ENCODE measurements at regions not wholly inside any gene's neighbourhood (a gene's known extent, or its start where the extent isn't known, plus 50 kb on each side); places are given as distances from the start of the nearest gene placed in this dataset.
"Not testable (repeated sequence)": the region's sequence is repeated elsewhere in the genome, so short reads cannot be mapped to it uniquely, and the experiment has no call there.

- DNase-seq (ENCODE audit: low read depth in 2 of 2) = no peak
Measured at GRCh38 chr16:35572186-35572585, 2112.8 kb downstream of the TP53TG3F start.

- no peak for DNase-seq (ENCODE audit: low read depth in 2 of 2)
Measured at GRCh38 chr16:35573407-35573806, 2114.0 kb downstream of the TP53TG3F start.

- no peak for DNase-seq (ENCODE audit: low read depth in 2 of 2)
Measured at GRCh38 chr16:35574011-35574410, 2114.6 kb downstream of the TP53TG3F start.

DNA sequence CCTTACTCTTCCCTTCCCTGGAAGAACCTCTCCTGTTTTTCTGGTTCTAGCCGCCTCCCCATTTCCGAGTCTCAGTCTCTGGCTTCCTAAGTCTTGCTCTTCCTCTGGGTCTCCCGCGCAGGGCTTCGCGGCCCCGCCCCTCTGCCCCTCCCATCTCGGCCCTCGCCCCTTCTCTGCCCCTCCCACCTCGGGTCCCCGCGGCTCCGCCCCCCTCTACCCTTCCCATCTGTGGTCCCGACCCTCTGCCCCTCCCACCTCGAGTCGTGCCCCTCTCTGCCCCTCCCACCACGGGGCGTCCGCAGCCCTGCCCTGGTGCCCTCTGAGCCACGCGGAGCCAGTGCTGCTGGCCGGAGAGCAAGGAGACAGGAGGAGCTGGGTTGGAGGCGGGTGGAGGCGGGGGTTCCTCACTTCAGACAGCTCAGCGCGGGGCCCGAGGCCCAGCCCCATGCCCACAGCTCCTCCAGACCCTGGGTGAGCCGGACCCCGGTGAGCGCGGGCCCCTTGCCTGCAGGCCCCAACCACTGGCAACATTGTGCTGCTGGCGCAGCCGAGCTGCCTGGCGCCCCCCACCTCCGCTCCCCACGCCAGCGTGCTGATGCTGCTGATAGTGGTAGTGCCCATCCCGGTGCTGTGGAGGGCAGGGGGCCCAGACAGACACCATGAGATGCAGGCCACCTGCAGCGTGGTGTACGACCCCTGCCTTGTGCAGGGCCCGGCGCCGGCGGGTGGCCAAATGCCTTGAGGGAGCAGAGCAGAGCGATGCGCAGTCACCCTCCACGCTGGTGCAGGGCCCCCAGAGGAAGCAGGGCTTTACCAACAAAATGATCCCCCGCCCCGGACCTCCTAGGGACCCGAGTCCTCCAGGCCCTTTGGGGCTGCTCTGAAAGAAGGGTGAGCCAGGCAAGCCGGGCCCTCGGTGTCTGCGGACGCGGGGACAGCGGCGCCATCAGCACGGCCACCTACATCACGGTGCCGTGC, 2115.3 kb downstream of the TP53TG3F start:
- no peak for DNase-seq (ENCODE audit: low read depth in 2 of 2)

DNA sequence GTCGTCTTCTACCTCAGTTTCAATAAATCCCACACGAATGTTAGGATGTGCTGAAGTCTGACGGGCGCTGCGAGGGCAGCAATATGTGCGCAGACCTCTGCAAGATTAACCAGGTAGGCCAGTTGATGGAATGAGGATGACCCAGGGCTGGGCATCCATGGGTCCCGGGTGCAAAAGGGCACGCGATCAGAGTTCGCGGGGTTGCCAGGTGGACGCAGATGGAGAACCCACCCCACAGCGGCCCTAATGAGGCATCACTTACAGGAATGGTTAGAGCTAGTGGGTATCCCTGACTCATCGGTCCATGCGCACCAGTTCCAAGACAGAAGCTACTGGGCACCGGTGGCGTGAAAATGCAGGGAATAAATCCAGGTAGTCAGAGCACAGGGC, 2116.0 kb downstream of the TP53TG3F start:
- no peak for DNase-seq (ENCODE audit: low read depth in 2 of 2)

- DNase-seq (ENCODE audit: low read depth in 2 of 2) = no peak
Measured at GRCh38 chr16:35585411-35585810, 2126.0 kb downstream of the TP53TG3F start.

- not testable (repeated sequence) for DNase-seq (ENCODE audit: low read depth in 2 of 2)
Measured at GRCh38 chr16:35590913-35591312, 2131.5 kb downstream of the TP53TG3F start.

GRCh38 chr16:35596467-35596866, 2137.1 kb downstream of the TP53TG3F start:
- DNase-seq (ENCODE audit: low read depth in 2 of 2) = no peak

- no peak for DNase-seq (ENCODE audit: low read depth in 2 of 2)
Measured at GRCh38 chr16:35598696-35599332, 2139.4 kb downstream of the TP53TG3F start.

GRCh38 chr16:35599429-35600160, 2140.2 kb downstream of the TP53TG3F start:
- DNase-seq (ENCODE audit: low read depth in 2 of 2) = no peak

DNA sequence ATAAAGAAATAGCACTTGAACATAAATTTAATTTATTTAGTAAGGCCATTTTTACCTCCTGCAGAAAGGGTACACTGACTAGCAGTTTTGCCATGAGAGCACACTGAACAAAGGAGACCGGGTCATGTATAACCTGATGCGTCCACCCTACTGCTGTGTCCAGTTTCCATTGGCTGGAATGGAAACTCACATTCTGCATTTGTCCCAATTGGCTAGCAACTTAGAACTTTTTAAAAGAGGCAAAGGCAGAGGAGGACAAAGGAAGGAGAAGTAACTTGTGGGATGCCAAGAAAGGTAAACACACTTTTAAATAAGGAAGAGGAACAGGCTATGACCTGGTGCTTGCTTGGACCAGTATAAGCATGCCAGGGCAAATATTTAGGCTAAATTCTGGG, 2140.7 kb downstream of the TP53TG3F start:
- DNase-seq (ENCODE audit: low read depth in 2 of 2) = not testable (repeated sequence)

- no peak for DNase-seq (ENCODE audit: low read depth in 2 of 2)
Measured at GRCh38 chr16:35602116-35602515, 2142.7 kb downstream of the TP53TG3F start.

DNA sequence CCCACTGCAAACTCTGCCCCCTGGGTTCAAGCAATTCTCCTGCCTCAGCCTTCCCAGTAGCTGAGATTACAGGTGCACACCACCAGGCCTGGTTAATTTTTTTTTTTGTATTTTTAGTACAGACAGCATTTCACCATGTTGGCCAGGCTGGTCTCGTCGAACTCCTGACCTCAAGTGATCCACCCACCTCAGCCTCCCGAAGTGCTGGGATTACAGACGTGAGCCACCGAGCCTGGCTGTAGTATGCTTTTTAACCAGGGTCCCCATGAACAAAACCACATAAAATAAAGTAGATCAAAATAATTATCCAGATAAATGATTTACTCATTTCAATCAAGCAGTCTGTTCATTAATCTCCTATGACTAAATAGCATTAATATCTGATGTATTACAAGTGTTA, 2144.0 kb downstream of the TP53TG3F start:
- DNase-seq (ENCODE audit: low read depth in 2 of 2) = not testable (repeated sequence)

DNA sequence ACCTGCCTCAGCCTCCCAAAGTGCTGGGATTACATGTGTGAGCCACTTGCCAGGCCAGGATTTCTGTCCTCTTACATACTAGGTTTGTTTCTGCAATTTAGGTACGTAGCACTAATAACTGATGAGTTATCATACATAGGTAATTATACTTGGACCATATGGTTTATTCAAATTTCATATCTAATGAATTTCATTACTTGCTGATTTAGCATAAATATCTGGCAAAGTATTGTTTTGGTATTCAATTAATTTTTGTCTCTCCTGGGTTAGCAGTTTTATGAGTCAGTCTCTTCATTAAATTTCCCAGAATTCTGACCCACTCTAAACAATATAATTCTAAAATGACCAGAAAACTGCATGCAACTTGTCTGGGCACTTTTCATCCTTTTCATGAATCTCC, 2146.5 kb downstream of the TP53TG3F start:
- DNase-seq (ENCODE audit: low read depth in 2 of 2) = no peak

DNA sequence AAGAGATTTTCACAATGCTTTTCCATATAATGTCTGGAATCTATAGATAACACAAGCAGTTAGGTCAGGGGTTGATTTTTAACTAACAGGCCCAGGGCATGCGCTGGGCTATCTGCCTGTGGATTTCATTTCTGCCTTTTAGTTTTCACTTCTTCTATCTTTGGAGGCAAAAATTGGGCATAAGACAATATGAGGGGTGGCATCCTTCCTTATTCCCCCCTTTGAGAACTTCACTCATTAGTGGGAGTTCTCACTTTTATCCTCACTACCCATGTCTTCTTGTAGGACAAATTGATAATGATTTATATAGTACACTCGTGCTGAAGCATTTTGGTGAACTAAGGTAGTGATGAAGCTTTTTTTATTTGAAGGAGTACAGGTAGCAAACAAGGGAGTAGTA, 2155.5 kb downstream of the TP53TG3F start:
- not testable (repeated sequence) for DNase-seq (ENCODE audit: low read depth in 2 of 2)

DNA sequence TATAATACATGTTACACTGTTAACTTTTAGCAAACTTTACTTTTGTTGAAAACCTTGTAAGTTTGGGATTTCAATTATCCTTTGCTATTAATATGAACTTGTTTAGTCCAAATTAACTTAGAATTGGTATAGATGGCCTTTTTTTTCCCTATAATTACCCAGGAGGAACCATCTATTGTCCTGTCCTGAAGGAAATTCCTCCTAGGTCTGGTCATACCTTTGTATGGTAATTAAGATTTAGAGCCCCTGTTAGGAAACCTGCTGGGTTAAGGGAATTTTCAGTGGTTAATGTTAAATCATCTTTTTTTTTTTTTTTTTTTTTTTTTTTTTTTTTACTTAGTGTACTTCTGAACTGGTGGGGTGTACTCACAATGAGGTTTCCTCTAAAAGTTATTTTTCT, 2159.8 kb downstream of the TP53TG3F start:
- DNase-seq (ENCODE audit: low read depth in 2 of 2) = not testable (repeated sequence)

GRCh38 chr16:35626041-35626440, 2166.6 kb downstream of the TP53TG3F start:
- no peak for DNase-seq (ENCODE audit: low read depth in 2 of 2)

DNA sequence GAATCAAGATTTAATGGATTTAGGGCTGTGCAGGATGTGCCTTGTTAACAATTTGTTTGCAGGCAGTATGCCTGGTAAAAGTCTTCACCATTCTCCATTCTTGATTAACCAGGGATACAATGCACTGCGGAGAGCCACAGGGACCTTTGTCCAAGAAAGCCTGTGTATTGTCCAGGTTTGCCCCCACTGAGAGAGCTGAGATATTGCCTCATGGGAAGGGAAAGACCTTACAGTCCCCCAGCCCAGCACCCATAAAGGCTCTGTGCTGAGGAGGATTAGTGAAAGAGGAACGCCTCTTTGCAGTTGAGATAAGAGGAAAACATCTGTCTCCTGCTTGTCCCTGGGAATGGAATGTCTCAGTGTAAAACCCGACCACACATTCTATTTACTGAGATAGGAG, 2169.6 kb downstream of the TP53TG3F start:
- DNase-seq (ENCODE audit: low read depth in 2 of 2) = no peak

DNA sequence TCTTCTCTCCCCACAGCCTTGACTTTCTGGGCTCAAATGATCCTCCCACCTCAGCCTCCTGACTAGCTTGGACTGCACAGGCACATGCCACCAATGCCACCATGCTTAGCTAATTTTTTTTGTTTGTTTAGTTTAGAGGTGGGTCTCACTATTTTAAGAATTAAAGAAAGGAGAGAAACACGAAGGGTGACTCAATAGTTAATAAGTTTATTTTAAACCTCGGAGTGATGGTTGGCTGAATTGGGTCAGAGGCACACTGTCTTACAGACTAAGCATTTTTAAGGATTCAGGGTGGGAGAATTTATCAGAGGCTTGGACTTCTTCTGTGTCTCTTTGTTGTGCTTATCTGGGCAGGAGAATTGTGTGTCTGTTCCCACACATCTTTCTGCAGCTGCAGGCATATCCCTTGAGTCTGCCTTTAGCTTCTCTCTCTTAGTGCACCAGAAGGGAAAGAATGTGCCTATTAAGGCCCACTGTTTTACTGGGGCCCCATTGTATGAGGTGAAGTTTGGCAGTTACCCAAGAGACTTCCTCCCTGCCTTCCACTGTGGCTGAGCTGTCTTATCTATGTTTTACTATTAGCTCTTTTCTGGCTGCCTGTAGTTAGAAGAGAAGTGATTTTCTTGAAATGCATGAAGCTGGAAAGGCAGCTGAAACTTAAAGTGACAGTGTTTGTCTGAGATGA, 2172.0 kb downstream of the TP53TG3F start:
- DNase-seq (ENCODE audit: low read depth in 2 of 2) = no peak

DNA sequence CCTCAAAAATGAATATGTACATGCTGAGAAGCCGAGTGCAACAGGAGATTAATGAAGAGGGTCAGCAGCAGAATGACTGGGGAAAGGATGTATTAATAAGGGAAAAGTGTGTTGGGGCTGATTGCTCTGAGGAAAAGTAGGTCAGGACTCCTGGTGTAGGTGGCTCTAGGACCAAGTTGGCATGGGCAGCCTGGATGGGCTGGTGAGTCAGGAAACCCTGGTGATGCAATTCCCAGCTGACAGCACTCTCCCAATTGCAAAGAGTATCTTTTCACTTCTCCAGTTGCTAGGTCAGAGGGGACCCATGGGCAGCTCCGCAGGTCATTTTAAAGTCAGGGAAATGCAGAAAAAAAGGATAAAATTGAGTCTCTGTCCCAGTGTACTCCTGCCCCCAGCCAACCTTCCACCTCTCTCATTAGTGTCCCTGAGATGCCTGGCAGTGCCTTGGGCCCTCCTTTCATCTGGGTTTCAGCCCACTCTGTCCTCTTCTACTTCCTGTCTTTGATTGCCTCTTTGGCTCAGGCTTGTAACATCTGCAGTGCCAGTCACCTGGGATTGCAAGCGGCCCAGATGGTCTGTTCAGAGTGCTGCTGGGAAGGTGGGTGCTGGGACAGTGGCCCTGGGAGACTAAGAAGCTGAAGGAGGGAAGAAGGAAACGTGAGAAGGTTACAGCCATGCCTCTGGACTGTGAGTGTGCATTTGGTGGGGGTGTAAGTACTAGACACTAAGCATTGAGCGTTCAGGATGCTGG, 2177.2 kb downstream of the TP53TG3F start:
- no peak for DNase-seq (ENCODE audit: low read depth in 2 of 2)

DNA sequence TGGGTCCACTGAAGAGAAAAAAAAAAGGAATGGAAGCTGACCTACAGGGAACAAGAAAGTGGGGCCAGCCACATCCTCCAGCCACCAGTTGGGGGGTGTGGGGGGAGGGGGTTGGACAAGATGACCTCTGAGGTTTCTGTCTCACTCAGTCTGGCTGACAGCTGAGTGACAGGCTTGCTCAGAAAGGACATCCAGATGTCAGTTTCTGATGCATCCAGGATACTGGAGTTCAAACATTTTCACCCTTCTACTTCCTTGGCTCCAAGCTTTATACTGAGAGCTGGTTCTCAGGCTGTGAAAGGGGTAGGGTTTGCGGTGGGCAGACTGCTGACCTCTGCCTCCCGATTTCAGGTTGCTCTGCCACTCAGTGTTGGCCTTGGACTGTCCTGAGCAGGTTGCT, 2178.3 kb downstream of the TP53TG3F start:
- DNase-seq (ENCODE audit: low read depth in 2 of 2) = no peak
